ENCODE measurements at regions not wholly inside any gene's neighbourhood (a gene's known extent, or its start where the extent isn't known, plus 50 kb on each side); places are given as distances from the start of the nearest gene placed in this dataset.
"Not testable (repeated sequence)": the region's sequence is repeated elsewhere in the genome, so short reads cannot be mapped to it uniquely, and the experiment has no call there.

DNA sequence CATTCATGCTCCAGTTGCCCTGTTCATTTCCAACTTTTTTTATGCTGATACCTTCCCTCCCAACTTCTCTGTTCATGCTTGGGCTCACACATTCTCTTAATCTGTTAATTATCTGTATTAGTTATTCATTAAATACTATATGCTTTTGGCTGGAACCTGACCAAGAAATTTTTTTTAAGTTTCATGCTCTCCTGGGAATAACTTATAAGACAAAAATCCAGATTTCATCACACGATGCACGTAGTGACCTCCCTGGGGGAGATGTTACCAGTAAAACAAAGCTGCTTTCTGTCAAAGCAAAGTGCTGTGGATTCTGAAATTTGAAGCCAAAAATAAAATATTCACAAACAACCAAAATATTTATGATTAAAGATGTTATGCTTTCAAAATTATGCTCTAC, 215.0 kb upstream of the USP15 start:
- no peaks in the 10 kb centered on the region for H3K36me3 Mint-ChIP-seq (ENCODE audit: low read depth)
- H3K4me1 Mint-ChIP-seq (ENCODE audit: low read depth), result no peaks in the 10 kb centered on the region
- no peak overlapping the region for H3K27ac Mint-ChIP-seq
- H3K27me3 Mint-ChIP-seq (ENCODE audit: low read depth), result no peaks in the 10 kb centered on the region
- H3K9me3 Mint-ChIP-seq, result no peaks in the 10 kb centered on the region
- no peak overlapping the region for H3K4me3 Mint-ChIP-seq

DNA sequence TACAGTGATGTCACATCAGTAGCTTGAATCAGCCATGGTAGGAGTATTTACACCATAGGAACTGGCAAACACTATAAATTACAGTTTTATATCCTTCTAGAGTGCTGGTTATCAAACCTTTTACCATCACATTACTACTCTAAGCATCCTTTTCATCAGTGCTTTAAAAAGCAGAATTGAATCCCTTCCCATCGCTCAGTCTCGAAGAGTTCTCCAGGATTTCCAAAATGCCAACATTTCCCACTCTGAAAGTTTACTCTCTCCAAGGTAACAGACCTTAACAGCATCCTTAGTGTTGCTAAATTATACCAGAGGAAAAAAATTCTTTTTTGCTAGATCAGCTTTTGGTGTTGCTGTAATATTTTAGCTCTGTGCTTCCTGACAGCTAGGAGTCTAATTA, 209.4 kb upstream of the USP15 start:
- no peaks in the 10 kb centered on the region for H3K9me3 Mint-ChIP-seq
- H3K27me3 Mint-ChIP-seq (ENCODE audit: low read depth), result no peaks in the 10 kb centered on the region
- H3K27ac Mint-ChIP-seq, result no peak overlapping the region
- no peak overlapping the region for H3K4me3 Mint-ChIP-seq
- no peaks in the 10 kb centered on the region for H3K36me3 Mint-ChIP-seq (ENCODE audit: low read depth)
- no peaks in the 10 kb centered on the region for H3K4me1 Mint-ChIP-seq (ENCODE audit: low read depth)

DNA sequence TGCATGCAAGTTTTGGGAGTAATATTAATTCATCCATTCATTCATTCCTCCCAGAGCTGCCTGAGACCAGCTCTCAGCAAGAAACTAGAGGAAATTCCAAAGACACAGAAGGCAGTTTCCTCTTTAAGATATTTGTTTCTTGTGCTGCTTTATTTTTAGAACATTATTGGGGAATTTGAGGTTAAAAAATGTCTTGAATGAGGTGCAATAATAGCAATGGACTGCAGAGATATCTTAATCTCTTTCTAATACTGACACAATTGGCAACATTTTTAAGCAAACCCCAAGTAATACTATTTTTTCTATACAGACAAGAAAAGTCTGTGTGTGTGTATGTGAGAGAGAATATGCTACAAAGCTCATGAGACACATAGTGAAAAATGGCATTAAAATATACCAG, 190.2 kb upstream of the USP15 start:
- H3K27ac Mint-ChIP-seq, result no peak overlapping the region
- H3K36me3 Mint-ChIP-seq (ENCODE audit: low read depth), result no peaks in the 10 kb centered on the region
- H3K4me3 Mint-ChIP-seq, result no peak overlapping the region
- no peaks in the 10 kb centered on the region for H3K9me3 Mint-ChIP-seq
- no peaks in the 10 kb centered on the region for H3K4me1 Mint-ChIP-seq (ENCODE audit: low read depth)
- H3K27me3 Mint-ChIP-seq (ENCODE audit: low read depth), result no peaks in the 10 kb centered on the region

DNA sequence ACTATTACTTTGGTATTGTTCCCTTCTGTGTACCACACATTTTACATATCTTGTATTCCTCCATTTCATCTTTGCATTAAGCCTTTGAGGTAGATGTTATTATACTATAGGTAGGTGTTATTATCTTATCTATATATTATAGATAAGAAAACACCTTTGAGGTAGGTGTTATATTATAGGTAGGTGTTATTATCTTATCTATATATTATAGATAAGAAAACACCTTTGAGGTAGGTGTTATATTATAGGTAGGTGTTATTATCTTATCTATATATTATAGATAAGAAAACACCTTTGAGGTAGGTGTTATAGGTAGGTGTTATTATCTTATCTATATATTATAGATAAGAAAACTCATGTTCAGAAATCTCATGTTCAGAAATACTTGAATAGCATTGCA, 187.0 kb upstream of the USP15 start:
- not testable (repeated sequence) for H3K9me3 Mint-ChIP-seq; H3K27me3 Mint-ChIP-seq (ENCODE audit: low read depth); H3K27ac Mint-ChIP-seq; H3K4me3 Mint-ChIP-seq; H3K4me1 Mint-ChIP-seq (ENCODE audit: low read depth); H3K36me3 Mint-ChIP-seq (ENCODE audit: low read depth)

DNA sequence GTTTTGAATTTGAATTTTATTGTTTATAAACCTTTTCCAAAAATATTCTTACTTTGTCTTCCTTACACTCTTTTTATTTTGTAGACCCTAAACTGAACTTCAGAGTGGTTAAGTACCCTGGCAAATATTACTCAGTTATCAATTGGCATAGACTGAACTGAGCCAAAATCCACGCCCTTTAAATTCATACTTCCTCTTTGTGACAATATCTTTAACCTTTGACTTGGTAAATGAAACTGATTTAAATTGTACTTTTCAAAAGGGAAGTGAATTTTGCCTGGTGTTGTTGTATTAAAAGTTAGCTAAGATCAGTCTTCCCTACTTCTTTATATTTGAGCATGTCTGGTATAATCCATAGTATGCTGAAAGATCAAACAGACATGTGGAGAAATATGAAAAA, 184.3 kb upstream of the USP15 start:
- Mint-ChIP-seq H3K36me3 (ENCODE audit: low read depth) (no peaks in the 10 kb centered on the region), H3K9me3 (no peaks in the 10 kb centered on the region), H3K4me1 (ENCODE audit: low read depth) (no peaks in the 10 kb centered on the region), H3K27ac (no peak overlapping the region), H3K27me3 (ENCODE audit: low read depth) (no peaks in the 10 kb centered on the region), H3K4me3 (no peak overlapping the region)

DNA sequence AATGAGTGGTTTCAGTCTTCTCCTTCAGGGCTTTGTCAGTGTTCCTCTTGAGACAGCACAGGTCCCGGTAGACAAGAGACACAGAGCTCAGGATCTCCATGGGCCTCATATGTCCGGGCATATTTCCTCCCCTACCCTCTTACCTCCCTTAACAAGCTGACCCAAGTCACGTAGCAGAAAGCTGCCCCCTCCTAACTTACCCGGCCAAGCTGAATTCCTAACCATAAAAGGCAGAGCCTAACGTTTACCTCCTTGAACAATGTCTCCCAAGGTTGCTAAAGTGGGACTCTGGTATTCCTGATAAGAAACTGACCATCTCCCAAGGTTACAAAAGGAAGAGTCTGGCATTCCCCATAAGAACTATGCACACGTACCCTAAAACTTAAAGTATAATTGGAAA, 182.2 kb upstream of the USP15 start:
- no peaks in the 10 kb centered on the region for H3K36me3 Mint-ChIP-seq (ENCODE audit: low read depth)
- H3K27ac Mint-ChIP-seq, result no peak overlapping the region
- H3K4me3 Mint-ChIP-seq, result no peak overlapping the region
- H3K4me1 Mint-ChIP-seq (ENCODE audit: low read depth), result no peaks in the 10 kb centered on the region
- no peaks in the 10 kb centered on the region for H3K27me3 Mint-ChIP-seq (ENCODE audit: low read depth)
- no peaks in the 10 kb centered on the region for H3K9me3 Mint-ChIP-seq

DNA sequence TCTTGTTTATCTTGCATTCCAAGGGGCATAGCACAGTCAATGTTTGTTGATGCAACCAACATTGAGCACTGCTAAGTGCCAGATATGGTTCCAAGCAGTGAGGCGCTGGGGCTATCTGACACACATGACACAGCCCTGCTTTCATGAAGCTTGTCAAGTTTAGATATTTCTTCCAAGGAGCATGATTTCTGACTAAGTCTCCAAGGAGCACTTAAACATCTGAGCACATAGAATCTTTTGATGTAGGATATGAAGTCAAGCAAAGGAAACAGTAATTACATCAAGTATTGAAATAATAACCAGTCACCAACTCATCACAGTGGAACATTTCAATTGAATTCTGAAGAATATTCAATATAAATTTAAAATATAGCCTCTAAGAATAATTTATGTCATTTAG, 177.8 kb upstream of the USP15 start:
- Mint-ChIP-seq H3K27me3 (ENCODE audit: low read depth) (no peaks in the 10 kb centered on the region), H3K27ac (no peak overlapping the region), H3K36me3 (ENCODE audit: low read depth) (no peaks in the 10 kb centered on the region), H3K4me3 (no peak overlapping the region), H3K9me3 (no peaks in the 10 kb centered on the region), H3K4me1 (ENCODE audit: low read depth) (no peaks in the 10 kb centered on the region)

DNA sequence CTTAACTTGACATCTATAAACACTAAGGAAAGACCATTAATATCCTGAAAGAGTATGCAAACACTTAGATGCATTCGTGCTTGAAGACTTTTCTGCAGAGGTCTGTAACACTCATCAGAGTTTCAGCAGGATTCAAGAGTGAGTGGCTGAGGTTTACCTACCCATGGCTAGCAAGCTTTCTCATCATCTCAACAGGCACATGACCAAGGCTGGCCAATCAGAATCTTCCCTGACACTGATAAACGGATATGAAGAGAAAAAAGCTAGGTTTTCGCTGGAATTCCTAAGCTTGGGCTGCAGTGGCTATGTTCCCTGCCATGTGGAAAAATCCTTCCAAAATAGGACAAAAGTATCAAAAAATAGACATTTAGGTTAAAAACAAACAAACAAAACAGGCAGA, 162.1 kb upstream of the USP15 start:
- Mint-ChIP-seq H3K4me1 (ENCODE audit: low read depth) (no peaks in the 10 kb centered on the region), H3K27ac (no peak overlapping the region), H3K9me3 (no peaks in the 10 kb centered on the region), H3K27me3 (ENCODE audit: low read depth) (no peaks in the 10 kb centered on the region), H3K4me3 (no peak overlapping the region), H3K36me3 (ENCODE audit: low read depth) (no peaks in the 10 kb centered on the region)

DNA sequence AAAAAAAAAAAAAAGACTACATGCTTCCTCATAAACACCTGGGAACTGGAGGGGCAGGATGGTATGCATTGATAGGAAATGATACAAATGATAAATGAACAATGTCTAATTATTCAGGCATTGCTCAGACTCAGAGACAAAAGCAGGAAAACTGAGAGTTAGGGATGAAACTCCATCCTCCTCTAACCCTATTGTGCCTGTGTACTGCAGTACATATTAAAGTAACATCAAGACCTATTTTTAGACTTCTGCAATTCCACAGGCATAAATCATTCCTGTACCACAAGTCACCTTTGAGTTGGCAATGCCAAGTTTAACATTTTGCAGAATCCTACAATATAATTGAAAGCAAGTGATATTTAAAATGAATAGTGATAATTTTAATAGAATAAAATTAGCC, 156.5 kb upstream of the USP15 start:
- Mint-ChIP-seq H3K36me3 (ENCODE audit: low read depth) (no peaks in the 10 kb centered on the region), H3K4me3 (no peak overlapping the region), H3K27ac (no peak overlapping the region), H3K9me3 (no peaks in the 10 kb centered on the region), H3K27me3 (ENCODE audit: low read depth) (no peaks in the 10 kb centered on the region), H3K4me1 (ENCODE audit: low read depth) (no peaks in the 10 kb centered on the region)

DNA sequence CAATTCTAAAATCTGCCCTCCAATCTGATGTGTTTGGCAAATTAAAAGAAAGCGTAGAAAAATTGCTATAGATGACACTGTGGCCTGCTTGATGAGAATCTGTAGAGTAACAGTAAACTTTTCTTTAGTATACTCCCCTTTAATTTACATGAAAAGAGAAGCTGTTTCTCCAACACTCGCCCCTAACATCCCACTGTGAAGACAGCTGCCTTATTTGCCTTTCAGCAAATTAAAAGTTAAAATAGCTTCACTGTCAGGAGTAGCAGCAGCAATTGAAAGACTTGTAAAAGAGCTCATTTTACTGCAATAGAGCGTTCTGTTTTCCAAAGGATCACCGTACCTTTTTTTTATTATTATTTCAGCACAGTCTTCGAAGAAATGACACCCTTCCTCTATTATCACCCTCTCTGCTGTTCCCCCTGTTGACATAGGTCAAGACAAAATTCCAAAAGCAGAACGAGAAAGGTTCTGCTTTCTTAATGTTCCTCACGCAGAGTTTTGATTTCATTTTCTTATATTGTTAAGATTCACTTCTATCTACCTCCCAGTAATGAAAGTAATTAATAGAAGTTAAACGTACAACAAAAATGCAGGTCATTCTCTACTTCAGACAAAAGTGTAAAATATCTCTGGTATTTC, 153.5 kb upstream of the USP15 start:
- no peaks in the 10 kb centered on the region for H3K4me1 Mint-ChIP-seq (ENCODE audit: low read depth)

DNA sequence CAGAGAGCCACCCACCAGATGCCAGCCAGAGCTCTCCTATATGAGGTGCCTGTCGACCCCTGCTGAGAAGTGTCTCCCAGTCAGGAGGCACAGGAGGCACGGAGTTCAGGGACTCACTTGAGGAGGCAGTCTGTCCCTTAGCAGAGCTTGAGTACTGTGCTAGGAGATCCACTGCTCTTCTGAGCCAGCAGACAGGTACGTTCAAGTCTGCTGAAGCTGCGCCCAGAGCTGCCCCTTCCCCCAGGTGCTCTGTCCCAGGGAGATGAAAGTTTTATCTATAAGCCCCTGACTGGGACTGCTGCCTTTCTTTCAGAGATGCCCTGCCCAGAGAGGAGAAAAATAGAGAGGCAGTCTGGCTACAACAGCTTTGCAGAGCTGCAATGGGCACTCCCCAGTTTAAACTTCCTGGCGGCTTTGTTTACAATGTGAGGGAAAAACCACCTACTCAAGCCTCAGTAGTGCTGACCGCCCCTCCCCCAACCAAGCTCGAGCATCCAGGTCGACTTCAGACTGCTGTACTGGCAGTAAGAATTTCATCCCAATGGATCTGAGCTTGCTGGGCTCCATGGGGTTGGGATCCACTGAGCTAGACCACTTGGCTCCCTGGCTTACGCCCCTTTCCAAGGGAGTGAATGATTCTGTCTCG, 146.7 kb upstream of the USP15 start:
- no peak overlapping the region for H3K27ac Mint-ChIP-seq

More for the DNA sequence above, 153.5 kb upstream of the USP15 start:
- H3K27me3 Mint-ChIP-seq (ENCODE audit: low read depth), result no peaks in the 10 kb centered on the region
- H3K36me3 Mint-ChIP-seq (ENCODE audit: low read depth), result no peaks in the 10 kb centered on the region
- H3K4me3 Mint-ChIP-seq, result no peak overlapping the region
- no peak overlapping the region for H3K27ac Mint-ChIP-seq
- H3K9me3 Mint-ChIP-seq, result no peaks in the 10 kb centered on the region

DNA sequence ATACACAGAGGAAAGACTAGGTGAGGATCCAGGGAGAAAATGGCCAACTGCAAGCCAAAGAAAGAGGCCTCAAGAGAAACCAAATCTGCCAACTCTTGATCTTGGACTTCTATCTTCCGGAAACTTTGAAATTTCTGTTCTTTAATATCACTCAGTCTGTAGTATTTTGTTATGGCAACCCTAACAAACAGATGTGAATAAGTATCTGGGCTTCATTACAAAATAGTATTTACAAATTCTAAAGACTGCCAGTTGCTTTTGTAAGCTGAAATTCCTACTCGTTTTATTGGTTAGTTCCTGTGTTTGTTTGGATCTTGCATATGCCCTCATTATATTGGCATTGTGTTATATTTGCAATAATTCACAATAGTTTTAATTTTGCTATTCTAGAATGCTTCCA, 143.2 kb upstream of the USP15 start:
- Mint-ChIP-seq H3K27ac (no peak overlapping the region), H3K4me1 (ENCODE audit: low read depth) (no peaks in the 10 kb centered on the region), H3K9me3 (no peaks in the 10 kb centered on the region), H3K4me3 (no peak overlapping the region), H3K36me3 (ENCODE audit: low read depth) (no peaks in the 10 kb centered on the region), H3K27me3 (ENCODE audit: low read depth) (peaks cover 6% of the 10 kb centered on the region)

More for the DNA sequence above, 146.7 kb upstream of the USP15 start:
- Mint-ChIP-seq H3K36me3 (ENCODE audit: low read depth) (no peaks in the 10 kb centered on the region), H3K4me1 (ENCODE audit: low read depth) (no peaks in the 10 kb centered on the region), H3K4me3 (no peak overlapping the region), H3K9me3 (no peaks in the 10 kb centered on the region), H3K27me3 (ENCODE audit: low read depth) (peaks cover 6% of the 10 kb centered on the region)

DNA sequence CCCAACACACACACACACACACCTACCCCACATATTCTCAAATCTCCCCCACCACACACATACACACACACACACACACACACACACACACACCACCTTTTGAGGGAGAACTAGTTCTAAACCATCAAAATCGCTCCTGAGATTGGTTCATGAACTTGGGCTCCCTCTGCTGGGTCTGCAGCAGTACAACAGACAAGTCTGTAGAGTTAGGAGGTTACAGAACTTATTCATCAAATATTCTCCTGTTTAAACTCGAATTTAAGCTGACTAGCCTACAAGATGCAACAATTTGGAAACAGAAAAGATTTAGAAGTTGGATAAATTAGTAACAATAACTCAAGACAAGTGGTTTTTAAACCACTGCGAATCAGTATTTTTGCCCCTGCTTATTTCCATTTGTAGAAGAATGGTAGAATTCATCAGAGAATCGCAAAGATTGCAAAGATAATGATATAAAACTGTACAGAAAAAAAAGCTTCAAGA, 136.4 kb upstream of the USP15 start:
- H3K36me3 Mint-ChIP-seq (ENCODE audit: low read depth), result no peaks in the 10 kb centered on the region
- H3K4me3 Mint-ChIP-seq, result no peak overlapping the region
- H3K4me1 Mint-ChIP-seq (ENCODE audit: low read depth), result no peaks in the 10 kb centered on the region
- H3K27ac Mint-ChIP-seq, result no peak overlapping the region
- H3K27me3 Mint-ChIP-seq (ENCODE audit: low read depth), result peaks cover 17% of the 10 kb centered on the region
- H3K9me3 Mint-ChIP-seq, result no peaks in the 10 kb centered on the region

DNA sequence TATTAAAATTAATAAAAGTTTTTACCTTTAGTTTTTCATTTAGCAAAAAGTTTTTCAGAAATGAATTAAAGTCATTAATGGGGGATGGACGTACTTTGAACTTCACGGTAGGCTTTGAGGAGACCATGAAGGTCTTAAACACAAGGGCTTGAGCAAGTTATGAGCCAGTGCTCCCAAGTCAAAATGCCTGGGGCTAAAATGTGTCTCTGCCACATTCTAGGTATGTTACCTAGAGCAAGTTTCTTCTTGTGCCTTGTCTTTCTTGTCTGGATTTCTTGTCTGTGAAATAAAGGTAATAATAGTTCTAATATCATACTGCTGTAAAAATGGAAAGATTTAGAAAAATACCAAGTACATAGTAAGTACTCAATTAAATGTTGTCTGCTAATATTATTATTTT, 132.7 kb upstream of the USP15 start:
- H3K9me3 Mint-ChIP-seq, result no peaks in the 10 kb centered on the region

DNA sequence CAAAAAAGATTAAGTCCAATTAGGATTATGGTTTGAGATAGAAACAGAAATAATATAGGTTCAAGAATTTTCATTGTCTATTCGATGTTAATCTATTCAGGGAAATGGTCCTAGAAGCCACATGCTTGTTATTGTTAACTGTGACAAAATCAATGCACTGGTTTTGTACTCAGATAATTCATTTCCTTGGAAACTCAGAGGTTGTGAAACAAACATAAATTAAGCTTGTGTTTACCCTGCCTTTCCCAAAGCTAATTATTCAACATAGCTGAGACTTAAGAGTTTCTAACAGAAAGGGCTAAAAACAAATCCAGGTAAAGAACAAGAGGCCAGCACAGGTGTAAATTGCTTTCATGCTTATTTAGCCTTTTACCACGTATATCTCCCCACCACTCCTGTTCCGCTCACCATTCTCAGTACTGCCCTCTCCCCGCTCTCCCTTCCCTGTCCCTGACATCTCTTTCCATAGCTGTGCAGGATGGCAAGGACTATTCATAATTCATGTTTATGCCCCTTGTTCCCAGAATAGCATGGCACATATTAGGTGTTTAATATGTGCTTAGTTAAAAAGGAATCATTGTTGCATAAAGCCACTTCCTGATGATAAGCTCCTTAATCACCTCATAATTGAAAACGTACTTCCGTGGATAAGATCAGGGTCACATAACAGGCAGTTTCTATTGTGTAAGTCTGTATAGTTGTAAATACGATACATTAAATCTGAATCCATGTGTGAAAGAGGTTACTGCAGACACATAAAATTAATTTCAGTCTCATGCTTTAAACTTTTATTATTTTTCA, 131.8 kb upstream of the USP15 start:
- Mint-ChIP-seq H3K27me3 (ENCODE audit: low read depth) (peaks cover 16% of the 10 kb centered on the region), H3K4me1 (ENCODE audit: low read depth) (no peaks in the 10 kb centered on the region), H3K4me3 (no peak overlapping the region), H3K9me3 (no peaks in the 10 kb centered on the region), H3K36me3 (ENCODE audit: low read depth) (no peaks in the 10 kb centered on the region), H3K27ac (no peak overlapping the region)

More for the DNA sequence above, 132.7 kb upstream of the USP15 start:
- H3K4me3 Mint-ChIP-seq, result no peak overlapping the region
- no peak overlapping the region for H3K27ac Mint-ChIP-seq
- no peaks in the 10 kb centered on the region for H3K4me1 Mint-ChIP-seq (ENCODE audit: low read depth)
- peaks cover 22% of the 10 kb centered on the region for H3K27me3 Mint-ChIP-seq (ENCODE audit: low read depth)
- no peaks in the 10 kb centered on the region for H3K36me3 Mint-ChIP-seq (ENCODE audit: low read depth)
